GM12878 (cell line): ENCODE measurements at regions not wholly inside any gene's neighbourhood (a gene's known extent, or its start where the extent isn't known, plus 50 kb on each side); places are given as distances from the start of the nearest gene placed in this dataset.

Experiments used
- ATAC-seq: fragments of 200-7000 bp; cut with Tn5 transposase; 3 replicates; pipeline ENCODE4 v1.9.1; 2020; ENCODE audit warnings: mild to moderate bottlenecking, moderate library complexity
- BruUV-seq: library from RNA; stranded (reverse); fragments of 400-500 nt; replicated peaks from 2 replicates; lab custom pipeline; 2021; lab: Mats Ljungman, UMichigan
- CTCF ChIA-PET: fragments of 300-600 bp; sonication (Branson Sonifier 250); formaldehyde crosslinking; extraction: SDS; loops from one replicate; lab custom pipeline; 2021; ENCODE audit warnings: inconsistent platforms; lab: Yijun Ruan, JAX
- POLR2A ChIA-PET: fragments of 350-600 bp; formaldehyde crosslinking; extraction: SDS; loops from one replicate; lab custom pipeline; 2021; ENCODE audit warnings: inconsistent platforms; lab: Charles Lee
- RAD21 ChIA-PET: fragments of 300-600 bp; sonication (Branson Sonifier 250); formaldehyde crosslinking; loops from one replicate; lab custom pipeline; 2023; ENCODE audit warnings: antibody characterized with exemption; ENCODE audit not compliant: unreplicated experiment; lab: Charles Lee
- SMC1A ChIA-PET: fragments of 300-600 bp; sonication (Branson Sonifier 250); formaldehyde crosslinking; loops from one replicate; lab custom pipeline; 2023; ENCODE audit not compliant: unreplicated experiment, uncharacterized antibody; lab: Charles Lee
- DNase-seq: peaks from one replicate; pipeline ENCODE4 v3.0.0-alpha.2; 2011; ENCODE audit warnings: low read depth, low spot score
- FAIRE-seq: peaks from 3 replicates; lab custom pipeline; 2011; peaks lifted over from hg19 to GRCh38; lab: Jason Lieb, UNC
- H2AFZ ChIP-seq: 2 replicates; pipeline ENCODE4 v1.6.0; 2011; ENCODE audit warnings: low read depth, low read length, control low read depth; ENCODE audit not compliant: control insufficient read depth
- H3K27ac ChIP-seq: 2 replicates; pipeline ENCODE4 v1.5.1; 2011; ENCODE audit warnings: control low read depth; ENCODE audit not compliant: control insufficient read depth, insufficient read depth
- H3K27me3 ChIP-seq, 2 experiments: replicated peaks in 1 of 2; 2 replicates each; pipeline versions ENCODE4 v1.6.0 to v1.6.1; 2011; ENCODE audit warnings: low read length in 1 of 2; ENCODE audit not compliant: control insufficient read depth in 2 of 2, insufficient read depth in 2 of 2
- H3K36me3 ChIP-seq, 2 experiments: 2 replicates each; pipeline ENCODE4 v1.5.1; 2011; ENCODE audit warnings: low read length in 1 of 2; ENCODE audit not compliant: control insufficient read depth in 2 of 2, insufficient read depth in 2 of 2
- H3K4me1 ChIP-seq: 2 replicates; pipeline ENCODE4 v1.6.1; 2011; ENCODE audit warnings: mild to moderate bottlenecking, low read length, moderate library complexity, mixed read lengths; ENCODE audit not compliant: control insufficient read depth, insufficient read depth
- H3K4me2 ChIP-seq: 2 replicates; pipeline ENCODE4 v1.6.0; 2011; ENCODE audit warnings: control low read depth; ENCODE audit not compliant: control insufficient read depth, insufficient read depth
- H3K4me3 ChIP-seq: fragments of 200-600 bp; sonication (generic); 2 replicates; pipeline ENCODE4 v1.5.1; 2016
- H3K79me2 ChIP-seq: 2 replicates; pipeline ENCODE4 v1.6.0; 2011; ENCODE audit warnings: low read length; ENCODE audit not compliant: control insufficient read depth, insufficient read depth
- H3K9ac ChIP-seq: 2 replicates; pipeline ENCODE4 v1.8.0; 2011; ENCODE audit warnings: low read length, control low read depth, mixed read lengths; ENCODE audit not compliant: control insufficient read depth, insufficient read depth
- H3K9me3 ChIP-seq: replicated peaks from 3 replicates; pipeline ENCODE4 v1.5.1; 2011; ENCODE audit warnings: mild to moderate bottlenecking, low read length; ENCODE audit not compliant: control insufficient read depth, insufficient read depth
- H4K20me1 ChIP-seq: 2 replicates; pipeline ENCODE4 v1.6.0; 2011; ENCODE audit not compliant: control insufficient read depth, insufficient read depth
- CHD1 ChIP-seq: IDR thresholded peaks from 2 replicates; pipeline ENCODE4 v1.6.1; 2012; ENCODE audit warnings: low read depth, low read length, improper control_type of control experiment
- DPF2 ChIP-seq: fragments of 450-650 bp; IDR thresholded peaks from 2 replicates; pipeline ENCODE4 v1.6.1; 2017; ENCODE audit warnings: mild to moderate bottlenecking
- EZH2 ChIP-seq: IDR thresholded peaks from 2 replicates; pipeline ENCODE4 v1.6.1; 2012; ENCODE audit warnings: low read depth, mild to moderate bottlenecking, control low read depth, inconsistent platforms, low read length, borderline replicate concordance; ENCODE audit not compliant: control insufficient read depth
- HDGF ChIP-seq: fragments of 450-650 bp; IDR thresholded peaks from 2 replicates; pipeline ENCODE4 v1.6.1; 2016; ENCODE audit warnings: antibody characterized with exemption
- JUND ChIP-seq: IDR thresholded peaks from 2 replicates; pipeline ENCODE4 v1.6.1; 2012; ENCODE audit warnings: low read depth, mild to moderate bottlenecking, low read length, improper control_type of control experiment, moderate library complexity
- MEF2A ChIP-seq: IDR thresholded peaks from 2 replicates; pipeline ENCODE4 v1.6.1; 2011; ENCODE audit warnings: low read depth, mild to moderate bottlenecking, low read length, moderate library complexity; ENCODE audit not compliant: insufficient read depth
- PML ChIP-seq: IDR thresholded peaks from 2 replicates; pipeline ENCODE4 v1.6.1; 2012; ENCODE audit warnings: low read length, inconsistent platforms
- POLR2AphosphoS2 ChIP-seq: IDR thresholded peaks from 2 replicates; pipeline ENCODE4 v1.6.1; 2011; ENCODE audit warnings: low read depth, mild to moderate bottlenecking, low read length, improper control_type of control experiment, moderate library complexity
- SIN3A ChIP-seq: IDR thresholded peaks from 2 replicates; pipeline ENCODE4 v1.6.1; 2012; ENCODE audit warnings: low read depth, low read length, improper control_type of control experiment
- SPI1 ChIP-seq: IDR thresholded peaks from 2 replicates; pipeline ENCODE4 v1.6.1; 2011; ENCODE audit warnings: low read depth, mild to moderate bottlenecking, low read length, moderate library complexity, borderline replicate concordance; ENCODE audit not compliant: insufficient read depth
- STAT3 ChIP-seq: IDR thresholded peaks from 2 replicates; pipeline ENCODE4 v1.6.1; 2011; ENCODE audit warnings: low read depth, low read length, improper control_type of control experiment
- TBL1XR1 ChIP-seq: IDR thresholded peaks from 2 replicates; pipeline ENCODE4 v1.6.1; 2012; ENCODE audit warnings: low read depth, low read length, improper control_type of control experiment
- TCF7 ChIP-seq: IDR thresholded peaks from 2 replicates; pipeline ENCODE4 v1.6.1; 2014; ENCODE audit warnings: antibody characterized with exemption, borderline replicate concordance
- ZNF24 ChIP-seq: fragments of 450-650 bp; IDR thresholded peaks from 2 replicates; pipeline ENCODE4 v1.6.1; 2017; ENCODE audit warnings: antibody characterized with exemption, mild to moderate bottlenecking
- WGBS: methylation state at CpG from one replicate; pipeline ENCODE4 v1.1.6; 2016; ENCODE audit warnings: low lambda C conversion rate; ENCODE audit not compliant: insufficient replicate concordance, insufficient coverage; ENCODE audit errors: missing lambda C conversion rate; 5-methylcytosine and 5-hydroxymethylcytosine counted together
- in situ Hi-C: fragments of 300-500 bp; cut with MboI; formaldehyde crosslinking; loops from 9 replicates; pipeline ENCODE4 v1.14.3; 2018; ENCODE audit warnings: mixed read lengths
- intact Hi-C: fragments of 100-400 bp; cut with micrococcal nuclease; formaldehyde crosslinking; loops from one replicate; pipeline ENCODE4 v1.14.2; 2022; ENCODE audit not compliant: unreplicated experiment
- TF ChIP-seq, protein P1 (sequence below): fragments of 150-350 bp; IDR thresholded peaks from 2 replicates; pipeline ENCODE4 v1.6.1; 2016; ENCODE audit warnings: low read depth, low read length
- TF ChIP-seq, protein P2 (sequence below): IDR thresholded peaks from 2 replicates; pipeline ENCODE4 v1.6.1; 2011; ENCODE audit warnings: borderline replicate concordance, low read depth, mild to moderate bottlenecking, moderate library complexity, mixed read lengths, low read length; ENCODE audit not compliant: insufficient read depth; ENCODE audit errors: extremely low read length
- TF ChIP-seq, protein P3 (sequence below): IDR thresholded peaks from 2 replicates; pipeline ENCODE4 v1.6.1; 2012; ENCODE audit warnings: low read depth, low read length, improper control_type of control experiment

DNA sequence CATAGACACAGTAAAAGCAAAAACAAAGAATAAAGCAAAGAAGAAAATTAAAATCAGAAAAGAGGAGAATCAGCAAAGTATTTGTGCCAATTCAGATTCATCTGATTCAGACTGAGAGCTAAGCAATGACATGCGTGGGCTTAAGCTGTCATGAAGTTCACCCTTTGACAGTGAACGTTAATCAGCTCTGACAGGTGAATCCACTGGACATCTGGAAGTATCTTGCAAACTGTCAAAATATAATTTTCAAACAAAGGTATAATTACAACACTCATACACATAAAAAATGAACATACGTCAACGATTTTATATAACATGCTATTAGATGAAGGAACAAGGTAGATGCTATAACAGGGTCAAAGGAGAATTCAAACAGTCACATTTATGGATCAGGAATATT is 596.3 kb upstream of the SALL1 start (continued):
- TF ChIP-seq EZH2: no peak

DNA sequence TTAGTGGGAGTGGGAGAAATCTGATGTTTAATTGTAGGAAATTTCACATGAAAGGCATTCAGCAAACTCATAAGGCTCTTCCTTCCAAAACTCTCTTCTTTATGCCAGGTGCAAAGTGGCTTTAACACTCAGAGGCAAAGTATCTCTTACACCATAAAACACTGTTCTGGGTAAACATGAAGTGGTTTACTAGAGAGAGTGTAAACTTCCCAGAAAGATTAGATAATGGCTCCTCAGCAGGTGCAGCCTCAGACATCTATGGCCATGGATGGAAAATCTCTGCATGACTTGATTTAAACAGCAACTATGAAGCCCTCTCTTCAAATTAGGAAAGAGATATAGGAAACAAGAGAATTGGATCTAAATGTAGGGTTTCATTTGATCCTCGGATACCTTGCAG is 583.1 kb upstream of the SALL1 start:
- in situ Hi-C loops: no loop called here
- FAIRE-seq (no peak), DNase-seq (no peak), ATAC-seq (no peak)
- no peak overlapping the region for H3K4me2 ChIP-seq
- SMC1A ChIA-PET: no interaction called here
- no peaks in the 10 kb centered on the region for H3K4me1 ChIP-seq
- BruUV-seq: no TSS peak
- intact Hi-C loops: no loop called here
- no peaks in the 10 kb centered on the region for H4K20me1 ChIP-seq
- no peaks in the 10 kb centered on the region for H3K36me3 ChIP-seq
- H2AFZ ChIP-seq: no peak overlapping the region
- no peak overlapping the region for H3K9ac ChIP-seq
- H3K79me2 ChIP-seq: no peaks in the 10 kb centered on the region
- CTCF ChIA-PET: interaction anchor here (1.7 kb wide), 1 partner anchor 17 kb away, joined by 4 read pairs; no protein-coding TSS in a partner anchor
- H3K27me3 ChIP-seq: no peaks in the 10 kb centered on the region
- POLR2A ChIA-PET: no interaction called here
- no peaks in the 10 kb centered on the region for H3K9me3 ChIP-seq
- RAD21 ChIA-PET: no interaction called here
- no peak overlapping the region for H3K27ac ChIP-seq
- 0% methylated on average over 1 of the region's 1 CpG for WGBS
- H3K4me3 ChIP-seq: no peak overlapping the region
- no peak for TF ChIP-seq SIN3A
- TF ChIP-seq TCF7: no peak
- no peak for TF ChIP-seq DPF2
- no peak for TF ChIP-seq MEF2A
- no peak for TF ChIP-seq PML
- no peak for TF ChIP-seq POLR2AphosphoS2
- TF ChIP-seq, protein P1, sequence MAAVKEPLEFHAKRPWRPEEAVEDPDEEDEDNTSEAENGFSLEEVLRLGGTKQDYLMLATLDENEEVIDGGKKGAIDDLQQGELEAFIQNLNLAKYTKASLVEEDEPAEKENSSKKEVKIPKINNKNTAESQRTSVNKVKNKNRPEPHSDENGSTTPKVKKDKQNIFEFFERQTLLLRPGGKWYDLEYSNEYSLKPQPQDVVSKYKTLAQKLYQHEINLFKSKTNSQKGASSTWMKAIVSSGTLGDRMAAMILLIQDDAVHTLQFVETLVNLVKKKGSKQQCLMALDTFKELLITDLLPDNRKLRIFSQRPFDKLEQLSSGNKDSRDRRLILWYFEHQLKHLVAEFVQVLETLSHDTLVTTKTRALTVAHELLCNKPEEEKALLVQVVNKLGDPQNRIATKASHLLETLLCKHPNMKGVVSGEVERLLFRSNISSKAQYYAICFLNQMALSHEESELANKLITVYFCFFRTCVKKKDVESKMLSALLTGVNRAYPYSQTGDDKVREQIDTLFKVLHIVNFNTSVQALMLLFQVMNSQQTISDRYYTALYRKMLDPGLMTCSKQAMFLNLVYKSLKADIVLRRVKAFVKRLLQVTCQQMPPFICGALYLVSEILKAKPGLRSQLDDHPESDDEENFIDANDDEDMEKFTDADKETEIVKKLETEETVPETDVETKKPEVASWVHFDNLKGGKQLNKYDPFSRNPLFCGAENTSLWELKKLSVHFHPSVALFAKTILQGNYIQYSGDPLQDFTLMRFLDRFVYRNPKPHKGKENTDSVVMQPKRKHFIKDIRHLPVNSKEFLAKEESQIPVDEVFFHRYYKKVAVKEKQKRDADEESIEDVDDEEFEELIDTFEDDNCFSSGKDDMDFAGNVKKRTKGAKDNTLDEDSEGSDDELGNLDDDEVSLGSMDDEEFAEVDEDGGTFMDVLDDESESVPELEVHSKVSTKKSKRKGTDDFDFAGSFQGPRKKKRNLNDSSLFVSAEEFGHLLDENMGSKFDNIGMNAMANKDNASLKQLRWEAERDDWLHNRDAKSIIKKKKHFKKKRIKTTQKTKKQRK: no peak
- TF ChIP-seq JUND: no peak
- TF ChIP-seq, protein P2, sequence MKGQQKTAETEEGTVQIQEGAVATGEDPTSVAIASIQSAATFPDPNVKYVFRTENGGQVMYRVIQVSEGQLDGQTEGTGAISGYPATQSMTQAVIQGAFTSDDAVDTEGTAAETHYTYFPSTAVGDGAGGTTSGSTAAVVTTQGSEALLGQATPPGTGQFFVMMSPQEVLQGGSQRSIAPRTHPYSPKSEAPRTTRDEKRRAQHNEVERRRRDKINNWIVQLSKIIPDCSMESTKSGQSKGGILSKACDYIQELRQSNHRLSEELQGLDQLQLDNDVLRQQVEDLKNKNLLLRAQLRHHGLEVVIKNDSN: no peak
- TF ChIP-seq SPI1: no peak
- no peak for TF ChIP-seq CHD1
- no peak for TF ChIP-seq ZNF24
- no peak for TF ChIP-seq HDGF
- TF ChIP-seq, protein P3, sequence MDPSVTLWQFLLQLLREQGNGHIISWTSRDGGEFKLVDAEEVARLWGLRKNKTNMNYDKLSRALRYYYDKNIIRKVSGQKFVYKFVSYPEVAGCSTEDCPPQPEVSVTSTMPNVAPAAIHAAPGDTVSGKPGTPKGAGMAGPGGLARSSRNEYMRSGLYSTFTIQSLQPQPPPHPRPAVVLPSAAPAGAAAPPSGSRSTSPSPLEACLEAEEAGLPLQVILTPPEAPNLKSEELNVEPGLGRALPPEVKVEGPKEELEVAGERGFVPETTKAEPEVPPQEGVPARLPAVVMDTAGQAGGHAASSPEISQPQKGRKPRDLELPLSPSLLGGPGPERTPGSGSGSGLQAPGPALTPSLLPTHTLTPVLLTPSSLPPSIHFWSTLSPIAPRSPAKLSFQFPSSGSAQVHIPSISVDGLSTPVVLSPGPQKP: no peak
- TF ChIP-seq STAT3: no peak
- no peak for TF ChIP-seq TBL1XR1
